GM21390 (cell line): ENCODE measurements at regions not wholly inside any gene's neighbourhood (a gene's known extent, or its start where the extent isn't known, plus 50 kb on each side); places are given as distances from the start of the nearest gene placed in this dataset.

ENCODE experiments used
- ATAC-seq: cut with Tn5 transposase; IDR thresholded peaks from one replicate; pipeline ENCODE4 v1.9.1; 2021; ENCODE audit not compliant: unreplicated experiment

DNA sequence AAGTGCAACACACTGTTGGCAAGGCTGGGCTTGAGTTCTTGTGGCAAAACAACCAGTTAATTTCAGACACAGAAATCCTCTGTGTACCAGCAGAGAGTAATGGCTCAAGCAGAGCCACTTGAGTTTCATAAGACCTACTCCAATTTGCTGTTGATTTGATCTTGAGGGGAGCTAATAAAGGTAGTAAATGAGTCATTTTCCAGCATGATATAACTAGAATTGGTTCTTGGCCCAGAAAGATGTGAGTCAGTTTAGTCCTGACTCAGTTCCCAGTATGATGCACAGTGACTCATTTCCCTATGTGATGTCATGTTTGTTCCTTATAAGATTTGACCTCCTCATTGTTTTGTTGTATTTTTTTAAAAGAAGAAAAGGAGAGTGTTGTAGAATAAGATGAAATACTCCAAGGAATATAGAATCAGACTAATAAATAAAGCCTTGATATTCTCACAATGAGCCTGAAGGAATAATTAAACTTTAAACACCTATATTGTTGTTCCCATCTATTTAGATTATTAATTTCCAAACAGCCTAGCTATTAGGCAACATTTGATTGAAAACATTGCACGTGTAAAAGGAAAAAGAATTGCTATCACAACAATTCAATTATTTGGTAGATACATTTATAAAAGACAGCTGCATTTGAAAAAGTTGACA, 186.2 kb downstream of the REEP3 start:
- peak; percentile 71 for ATAC-seq

DNA sequence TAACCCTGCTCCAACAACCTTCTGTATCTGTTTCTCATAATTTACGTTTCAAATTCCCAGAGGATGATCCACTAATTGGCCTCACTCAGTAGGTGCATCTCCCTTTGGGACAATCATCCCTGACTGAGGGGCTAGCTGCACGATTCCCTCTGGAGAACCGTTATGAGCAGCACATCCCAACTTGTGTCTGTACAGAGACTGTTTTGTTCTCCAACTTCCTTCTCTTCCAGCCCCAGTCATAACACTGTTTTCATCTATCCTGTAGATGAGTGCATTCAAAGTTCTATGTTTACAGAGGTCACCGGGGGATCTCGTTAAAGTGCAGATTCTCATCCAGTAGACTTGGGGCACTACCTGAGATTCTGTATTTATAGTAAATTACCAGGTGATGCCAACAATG, 187.2 kb downstream of the REEP3 start:
- no peak for ATAC-seq

DNA sequence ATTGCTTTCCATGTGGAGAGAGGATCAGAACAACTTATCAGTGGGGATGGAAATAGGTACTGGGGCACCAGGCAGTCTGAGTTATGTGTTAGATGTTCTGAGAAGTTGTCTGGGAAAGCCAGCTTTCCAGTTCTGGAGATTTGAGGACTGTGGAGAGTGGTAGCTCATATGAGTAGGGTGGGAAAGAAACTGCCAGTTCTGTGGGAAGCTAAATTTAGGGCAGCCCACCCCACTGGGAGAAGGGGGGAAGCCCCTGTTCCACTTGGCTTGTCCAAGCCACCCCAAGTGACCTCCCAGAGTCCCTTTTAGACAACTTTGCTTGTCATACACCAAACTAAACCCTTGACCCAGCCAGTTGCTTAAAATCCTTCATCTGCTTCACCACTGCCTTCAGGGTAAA, 189.5 kb downstream of the REEP3 start:
- ATAC-seq = no peak

DNA sequence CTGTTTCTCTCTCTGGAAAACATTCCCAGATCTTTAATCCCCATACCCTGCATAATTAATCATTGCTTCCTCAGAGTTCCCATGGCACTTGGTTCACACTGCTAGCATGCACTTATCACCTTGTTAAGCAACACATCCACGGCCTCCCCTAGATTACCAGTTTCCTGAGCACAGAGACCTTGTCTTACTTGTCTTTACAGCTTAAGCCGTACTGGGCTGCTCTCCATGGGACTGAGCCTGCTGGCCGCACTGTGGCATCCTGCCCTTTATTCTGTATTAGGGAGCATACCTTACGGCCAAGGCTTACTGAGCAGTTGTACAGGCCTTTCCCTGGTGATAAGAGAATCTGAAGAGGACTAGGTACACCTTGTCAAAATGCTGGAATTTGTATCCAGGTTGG, 190.2 kb downstream of the REEP3 start:
- ATAC-seq = no peak

DNA sequence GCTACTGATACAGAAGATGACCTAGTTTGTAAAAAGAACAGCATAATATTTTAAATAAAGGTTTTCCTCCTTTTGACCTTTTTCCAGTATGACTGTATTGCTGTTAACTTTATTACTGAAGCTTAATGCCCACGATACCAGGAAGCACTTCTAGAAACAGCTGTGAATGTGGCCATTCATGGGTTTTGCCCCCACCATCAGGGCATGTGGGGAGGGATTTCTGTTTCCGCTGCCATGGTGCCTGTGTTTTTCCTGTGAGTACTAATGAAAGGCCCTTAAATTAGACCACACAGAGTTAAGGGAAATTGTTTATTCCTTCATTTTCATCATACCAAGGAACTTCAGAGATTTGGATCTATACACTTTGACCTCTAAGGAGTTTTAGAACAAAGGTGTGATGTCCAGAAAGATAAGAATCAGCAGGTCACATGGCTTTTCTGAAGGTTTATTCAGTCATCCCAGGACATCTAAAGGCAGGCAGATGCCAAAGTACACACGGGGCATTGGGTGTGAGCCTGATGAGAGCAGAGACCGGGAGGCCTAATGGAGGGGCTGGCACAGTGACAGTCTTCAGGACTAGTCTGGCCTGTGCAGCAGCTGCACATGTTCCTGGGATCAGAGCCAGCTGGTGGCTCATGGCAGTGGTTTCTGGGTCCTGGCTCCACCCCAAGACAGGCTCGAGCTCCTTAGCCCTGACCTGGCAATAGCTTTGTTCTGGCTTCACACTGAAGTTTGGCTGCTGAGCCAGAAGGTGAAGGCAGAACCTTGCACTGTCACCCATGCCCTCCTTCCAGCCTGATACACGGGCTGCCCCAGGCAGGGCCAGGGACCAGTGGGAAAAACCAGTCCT, 190.9 kb downstream of the REEP3 start:
- no peak for ATAC-seq

DNA sequence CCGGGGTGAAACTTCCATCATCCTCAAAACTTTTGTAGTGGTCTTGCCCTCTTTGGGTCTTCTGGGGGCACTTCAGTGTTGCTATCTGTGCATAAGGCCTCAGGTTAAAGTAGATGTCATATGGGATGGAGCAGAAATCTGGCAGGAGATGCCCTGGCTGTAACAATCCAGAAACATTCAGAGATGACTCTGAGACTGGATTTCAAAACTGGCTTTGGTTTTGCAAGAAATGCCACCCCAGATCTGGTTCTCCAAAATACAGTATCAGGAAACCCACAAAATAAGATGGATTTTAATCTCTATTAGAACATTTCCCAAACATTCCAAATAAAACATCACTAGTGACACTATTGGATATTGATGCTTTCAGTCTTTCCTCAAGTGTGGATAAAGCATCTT, 191.5 kb downstream of the REEP3 start:
- no peak for ATAC-seq

DNA sequence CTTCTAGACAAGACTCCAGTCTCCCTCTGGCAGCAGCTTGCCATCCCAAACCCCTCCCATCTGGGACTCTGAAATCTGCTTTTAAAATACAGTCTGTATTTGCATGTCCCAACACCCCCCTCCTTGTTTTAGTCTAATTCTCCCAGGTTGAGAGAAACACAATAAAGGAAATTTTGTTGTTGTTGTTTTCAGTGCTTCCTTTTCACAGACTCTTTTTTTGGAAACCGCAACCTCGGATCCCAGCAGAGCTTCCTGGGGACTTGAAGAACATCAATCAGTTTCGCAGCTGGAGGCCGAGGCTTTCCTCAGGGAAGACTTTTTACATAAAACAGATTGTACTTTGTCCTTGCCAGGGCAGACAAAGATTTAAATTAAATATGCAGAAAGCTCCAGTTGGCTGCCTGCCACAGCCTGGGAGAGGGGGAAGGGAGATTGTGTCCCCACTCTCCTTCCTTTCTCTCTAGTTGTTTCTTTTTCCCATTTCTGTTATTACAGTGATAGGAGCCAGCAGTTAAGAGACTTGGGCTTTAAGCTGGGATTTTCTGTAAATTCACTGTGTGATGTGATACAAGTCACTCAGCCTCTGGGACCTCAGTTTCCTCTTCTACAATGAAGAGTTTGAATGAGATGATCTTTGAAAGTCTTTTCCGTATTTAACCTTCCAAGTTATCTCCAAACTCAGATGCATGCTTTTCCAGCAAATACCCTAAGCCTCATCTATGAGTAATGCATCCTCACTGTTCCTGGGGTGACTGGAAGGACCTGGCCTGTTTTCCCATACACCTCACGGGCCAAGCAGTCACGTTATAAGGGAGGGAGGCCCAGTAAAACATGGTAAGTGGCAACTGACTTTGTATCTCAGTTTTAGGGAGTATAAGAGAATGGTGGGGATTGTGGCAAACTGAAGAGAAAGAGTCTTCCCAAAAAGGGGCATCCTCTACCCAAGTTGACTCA, 192.3 kb downstream of the REEP3 start:
- no peak for ATAC-seq

DNA sequence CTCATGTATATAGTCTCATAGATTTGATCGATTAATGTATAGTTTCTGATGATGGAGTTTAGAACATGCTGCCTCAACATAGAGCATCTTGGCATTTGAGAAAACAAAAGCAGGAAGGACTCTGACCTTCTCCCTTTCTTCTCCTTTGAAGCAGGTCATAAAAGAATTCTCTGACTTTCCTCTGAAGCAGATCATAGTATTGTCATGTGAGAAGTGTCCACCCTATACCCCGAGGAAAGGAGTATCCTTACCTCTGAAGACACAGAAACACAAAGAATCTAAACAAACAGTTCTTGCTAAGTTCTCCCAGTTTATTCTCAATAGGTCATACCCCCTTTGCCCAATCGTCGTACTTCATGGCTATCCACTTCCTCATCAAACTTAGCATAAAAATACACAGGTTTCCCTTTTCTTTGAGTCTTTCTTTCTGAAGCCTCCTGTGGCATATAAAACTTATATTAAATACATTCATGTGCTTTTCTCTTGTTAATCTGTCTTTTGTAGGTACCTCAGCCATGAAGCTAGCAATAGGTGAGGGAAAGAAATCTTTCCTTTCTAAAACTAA, 194.9 kb downstream of the REEP3 start:
- ATAC-seq = no peak

DNA sequence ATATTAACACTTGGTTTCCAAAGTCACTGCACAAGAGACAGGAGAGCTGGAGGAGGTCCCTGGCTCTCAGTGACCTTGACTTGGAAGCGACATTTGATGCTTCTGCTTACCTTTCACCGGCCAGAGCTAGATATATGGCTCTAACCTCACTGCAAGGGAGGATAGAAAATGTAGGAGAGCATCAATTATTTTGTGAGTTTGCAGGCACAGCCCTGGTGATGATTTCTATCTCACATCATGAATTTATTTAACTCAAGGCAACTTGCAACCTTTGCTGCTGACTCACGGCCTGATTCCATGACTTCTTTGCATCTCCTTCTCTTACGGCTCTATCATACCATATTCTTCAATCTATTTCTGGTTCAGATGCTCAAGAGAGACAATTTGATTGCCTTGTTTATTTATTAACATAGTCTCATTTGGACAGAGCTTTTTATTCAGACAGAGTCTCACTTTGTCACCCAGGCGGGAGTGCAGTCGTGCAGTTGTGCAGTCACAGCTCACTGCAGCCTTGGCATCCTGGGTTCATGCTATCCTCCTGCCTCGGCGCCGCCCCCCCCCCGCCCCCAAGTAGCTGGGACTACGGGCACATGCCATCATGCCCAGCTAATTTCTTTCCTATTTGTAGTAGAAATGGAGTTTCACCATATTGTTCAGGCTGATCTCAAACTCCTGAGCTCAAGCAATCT, 196.0 kb downstream of the REEP3 start:
- no peak for ATAC-seq

DNA sequence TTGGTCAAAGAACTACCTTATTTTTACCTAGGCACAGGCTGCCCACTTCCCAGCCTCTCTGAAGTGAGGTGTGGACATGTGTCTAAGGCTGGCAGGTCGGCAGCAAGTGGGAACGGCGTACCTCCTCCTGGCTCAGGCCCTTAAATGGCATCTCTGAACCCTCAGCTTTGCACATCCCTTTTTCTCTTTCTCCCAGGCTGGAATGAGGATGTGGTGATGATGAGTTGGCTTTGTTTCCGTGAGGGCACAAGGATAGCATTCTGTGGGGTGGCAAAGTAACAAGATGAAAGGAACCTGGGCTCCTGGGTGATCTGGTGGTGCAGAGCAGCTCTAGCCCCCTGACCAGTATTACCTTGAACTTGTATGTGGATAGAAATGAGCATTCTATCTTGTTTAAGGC, 196.8 kb downstream of the REEP3 start:
- no peak for ATAC-seq

DNA sequence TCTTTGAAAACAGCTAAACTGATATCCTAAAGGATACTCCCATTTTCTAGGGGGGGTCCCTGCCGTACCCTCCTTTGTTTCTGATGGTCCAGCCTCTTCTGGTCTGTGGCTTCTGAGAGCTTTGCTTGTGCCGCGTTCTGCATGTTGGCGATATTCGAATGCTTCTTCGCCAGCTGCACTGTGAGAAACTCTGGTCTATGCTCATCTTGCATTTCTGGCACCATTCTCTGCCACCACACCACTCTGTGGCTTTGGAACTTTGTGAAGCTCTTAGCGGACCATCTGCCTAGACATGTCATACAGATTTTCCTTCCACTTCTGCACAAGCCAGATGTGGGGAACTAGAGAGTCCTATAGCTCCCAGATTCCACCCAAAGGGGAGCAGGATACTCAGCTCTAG, 197.2 kb downstream of the REEP3 start:
- no peak for ATAC-seq

DNA sequence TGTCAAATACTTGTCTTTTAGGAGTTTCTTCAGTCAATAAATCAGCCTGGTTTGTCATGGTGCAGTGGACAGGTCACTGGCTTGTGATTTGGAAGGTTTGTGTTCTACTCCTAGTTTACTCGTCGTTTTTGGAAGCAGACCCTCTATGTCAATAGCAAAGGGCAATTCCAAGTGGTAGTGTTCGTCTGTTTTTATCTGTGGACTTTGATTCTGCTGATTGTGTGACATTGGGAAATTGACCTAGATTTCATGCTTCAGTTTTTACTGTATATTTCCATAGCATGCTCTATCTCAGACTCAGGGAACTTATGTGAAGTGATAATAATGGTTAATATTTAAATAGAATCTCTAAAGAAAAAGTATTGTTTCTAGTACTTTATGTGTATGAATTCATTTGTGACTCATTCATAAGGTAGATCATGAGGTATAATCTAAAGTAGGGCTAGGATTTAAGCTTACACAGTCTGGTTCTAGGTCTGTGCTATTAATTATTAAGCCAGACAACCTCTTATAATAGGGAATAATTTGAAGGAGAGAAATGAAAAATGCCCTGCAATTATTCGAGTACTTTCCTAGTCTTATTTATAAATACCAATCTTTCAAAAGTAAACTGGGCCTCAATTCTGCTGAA, 198.1 kb downstream of the REEP3 start:
- no peak for ATAC-seq

DNA sequence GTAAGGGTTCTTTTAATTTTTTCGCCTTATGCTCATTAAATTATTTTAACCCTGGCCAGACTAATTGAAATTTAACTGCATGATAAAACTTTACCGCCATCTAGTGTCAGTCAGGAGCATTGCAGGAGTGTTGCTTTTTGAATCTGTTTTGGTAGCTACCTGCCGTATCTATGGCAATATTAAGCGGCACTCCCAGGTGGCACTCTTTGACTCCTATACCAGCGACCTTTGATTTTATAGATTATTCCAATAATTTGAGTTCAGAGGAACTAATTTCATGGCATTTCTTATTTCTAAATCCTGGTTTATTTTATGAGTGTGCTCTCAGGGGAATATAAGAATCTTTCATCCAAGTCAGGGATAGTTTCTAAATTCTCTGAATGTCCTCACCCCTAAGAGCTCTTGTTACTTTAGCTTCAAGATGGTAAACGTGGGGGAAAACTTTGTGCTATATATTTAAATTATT, 198.9 kb downstream of the REEP3 start:
- peak; percentile 40 for ATAC-seq

DNA sequence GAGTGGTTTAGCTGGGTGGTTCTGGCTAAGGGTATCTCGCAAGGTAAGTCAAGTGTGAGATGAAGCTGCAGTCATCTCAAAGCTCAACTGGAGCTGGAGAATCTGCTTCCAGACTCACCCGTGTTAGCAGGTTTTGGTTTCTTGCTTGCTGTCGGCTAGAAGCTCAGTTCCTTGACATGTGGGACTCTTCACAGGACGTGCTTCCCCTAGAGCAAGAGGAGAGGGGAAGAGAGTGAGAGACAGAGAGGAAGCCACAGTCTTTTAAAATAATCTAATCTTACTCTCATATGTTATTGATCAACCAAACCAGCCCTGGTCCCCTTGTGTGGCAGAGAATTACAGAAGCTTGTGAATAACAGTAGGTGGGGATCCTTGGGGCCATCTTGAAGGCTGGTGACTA, 199.5 kb downstream of the REEP3 start:
- peak; percentile 70 for ATAC-seq

DNA sequence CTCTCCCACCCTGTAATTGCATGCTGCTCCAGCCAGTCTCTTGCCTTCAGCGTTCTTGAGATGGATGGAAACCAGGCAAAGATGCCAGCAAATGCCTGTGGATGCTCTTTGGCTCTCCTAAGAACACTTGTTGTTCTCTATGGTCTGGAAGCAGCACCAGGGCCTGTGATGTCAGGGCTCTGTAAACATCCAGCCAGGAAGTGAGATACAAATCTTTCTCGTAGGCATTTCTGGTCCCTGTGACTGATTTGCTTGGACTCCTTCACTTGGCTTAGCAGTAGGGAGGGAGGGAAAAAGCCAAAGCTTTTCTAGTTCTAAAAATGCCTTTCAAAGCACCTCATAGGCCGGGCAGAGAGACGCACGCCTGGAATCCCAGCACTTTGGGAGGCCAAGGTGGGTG, 201.3 kb downstream of the REEP3 start:
- ATAC-seq = no peak

DNA sequence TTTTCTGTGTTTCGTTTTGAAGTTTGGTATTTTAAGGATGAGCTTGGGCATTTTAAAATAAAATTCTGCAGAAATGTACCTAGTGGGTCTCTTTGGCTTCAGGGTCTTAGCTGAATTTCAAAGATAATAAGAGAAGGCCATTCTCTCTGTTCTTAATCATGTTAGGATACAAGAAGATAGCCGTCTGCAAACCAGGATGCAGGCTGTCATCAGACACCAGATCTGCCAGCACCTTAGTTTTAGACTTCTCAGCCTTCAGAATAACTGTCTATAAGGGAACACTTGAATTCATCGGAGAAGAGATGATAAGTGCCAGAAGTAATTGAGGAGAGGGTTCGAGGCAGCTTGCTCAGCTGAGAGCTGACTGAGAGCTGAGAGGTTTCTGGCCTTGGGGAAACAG, 202.1 kb downstream of the REEP3 start:
- no peak for ATAC-seq

DNA sequence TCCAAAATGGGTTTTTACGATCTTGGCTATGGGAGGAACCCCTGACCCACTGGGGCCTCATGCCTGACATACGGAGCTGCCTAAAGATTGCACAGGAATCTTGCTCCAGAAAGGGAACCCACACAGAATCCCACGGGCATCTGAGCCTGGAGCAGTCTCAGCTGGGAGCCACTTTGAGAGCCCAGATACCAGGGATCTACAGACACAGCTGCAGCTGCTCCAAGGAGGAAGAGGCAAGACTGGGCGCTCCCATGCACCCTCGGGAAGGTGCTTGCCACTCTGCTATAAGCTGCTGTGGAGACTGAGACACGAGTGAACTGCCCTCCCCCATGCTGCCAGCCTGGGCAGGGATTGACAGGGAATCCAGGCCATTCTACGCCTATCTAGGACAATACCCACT, 202.5 kb downstream of the REEP3 start:
- no peak for ATAC-seq

DNA sequence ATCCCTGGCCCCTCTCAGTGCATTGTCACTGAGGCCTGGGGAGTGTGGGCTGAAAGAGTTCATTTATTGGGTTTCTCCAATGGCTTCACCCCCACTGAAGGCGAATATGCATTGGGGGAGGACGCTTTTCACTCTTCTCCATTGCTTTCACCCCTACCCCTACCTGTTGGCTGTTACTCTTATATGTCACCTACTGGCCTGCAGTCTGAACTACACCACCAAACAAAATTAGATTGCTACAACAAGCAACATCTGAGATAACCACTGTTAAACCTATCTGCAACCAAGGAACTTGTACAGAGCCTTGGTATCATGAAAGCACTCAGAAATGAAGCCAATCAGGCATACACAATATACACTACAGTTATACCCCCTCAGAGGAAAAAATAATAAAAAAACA, 203.7 kb downstream of the REEP3 start:
- no peak for ATAC-seq

DNA sequence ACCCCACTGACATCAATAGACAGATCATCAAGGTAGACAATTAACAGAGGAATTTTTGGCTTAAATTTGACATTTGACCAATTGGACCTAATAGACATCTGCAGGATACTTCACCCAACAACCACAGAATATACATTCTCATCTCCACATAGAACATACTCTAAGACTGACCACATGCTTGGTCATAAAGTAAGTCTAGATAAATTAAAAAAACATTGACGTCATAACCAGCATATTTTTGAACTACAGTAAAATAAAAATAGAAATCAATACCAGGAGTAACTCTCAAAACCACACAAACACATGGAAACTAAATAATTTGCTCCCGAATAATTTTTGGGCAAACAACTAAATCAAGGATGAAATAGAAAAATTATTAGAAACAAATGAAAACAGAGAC, 205.7 kb downstream of the REEP3 start:
- no peak for ATAC-seq

DNA sequence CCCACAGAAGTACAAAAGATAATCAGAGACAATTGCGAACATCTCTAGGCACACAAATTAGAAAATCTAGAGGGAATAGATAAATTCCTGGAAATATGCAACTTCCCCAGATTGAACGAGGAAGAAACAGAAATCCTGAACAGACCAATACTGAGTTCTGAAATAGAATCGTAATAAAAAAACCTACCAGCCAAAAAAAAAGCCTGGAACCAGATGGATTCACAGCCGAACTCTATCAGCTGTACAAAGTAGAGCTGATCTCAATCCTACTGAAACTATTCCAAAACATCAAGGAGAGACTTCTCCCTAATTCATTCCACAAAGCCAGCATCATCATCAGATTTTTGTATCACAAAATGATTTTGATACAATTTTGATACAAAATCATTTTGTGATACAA, 206.4 kb downstream of the REEP3 start:
- no peak for ATAC-seq
